ENCODE measurements at regions not wholly inside any gene's neighbourhood (a gene's known extent, or its start where the extent isn't known, plus 50 kb on each side); places are given as distances from the start of the nearest gene placed in this dataset.

DNA sequence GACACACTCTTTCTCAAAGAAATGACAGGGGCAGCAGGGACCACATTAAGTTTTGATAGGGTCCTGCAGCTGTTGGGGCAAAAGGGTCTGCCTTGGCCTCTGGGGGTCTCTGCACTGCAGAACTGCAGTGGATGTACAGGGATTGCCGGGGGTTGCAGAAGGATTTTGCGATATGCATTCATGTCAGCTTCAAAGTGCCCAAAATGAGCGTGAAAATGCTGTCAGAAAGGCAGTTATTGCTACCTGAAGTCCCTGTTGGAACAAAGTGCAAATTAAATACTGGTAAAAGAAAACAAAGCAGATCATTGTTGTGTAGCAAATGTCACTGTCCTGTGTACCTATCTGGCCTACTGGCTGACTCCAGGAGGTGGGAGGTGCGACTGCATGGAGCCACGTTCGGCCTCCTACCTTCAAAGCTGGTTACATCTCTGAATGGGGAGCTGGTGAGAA is 78.8 kb upstream of the MAP4K3 start:
- in situ Hi-C loops (cut with HindIII; ENCODE audit: low pct_unique_long_range_greater_than_20kb, low sequenced_read_pairs), result no loop called here
- Histone ChIP-seq H3K4me1 (ENCODE audit: control insufficient read depth, insufficient read depth, low read length) (no peaks in the 10 kb centered on the region), H3K27ac (ENCODE audit: low read length) (no peak overlapping the region), H3K9me3 (ENCODE audit: control insufficient read depth, insufficient read depth, low read depth, low read length) (no peaks in the 10 kb centered on the region), H3K36me3 (ENCODE audit: control insufficient read depth, insufficient read depth, low read length) (no peaks in the 10 kb centered on the region), H3K27me3 (ENCODE audit: control insufficient read depth, insufficient read depth, low read length) (no peaks in the 10 kb centered on the region), H3K4me3 (ENCODE audit: low read depth in 2 of 2, low read length in 2 of 2) (no peak overlapping the region)
- TF ChIP-seq TCF7L2 (IDR thresholded peaks at IDR 0.05; ENCODE audit: low read depth, low read length) (no peak), REST (IDR thresholded peaks at IDR 0.05; ENCODE audit: insufficient read depth in 1 of 2, low read depth in 2 of 2, low read length in 1 of 2) (no peak), POLR2AphosphoS5 (IDR thresholded peaks at IDR 0.05; ENCODE audit: low read depth, low read length) (no peak), SIN3A (IDR thresholded peaks at IDR 0.05; ENCODE audit: borderline replicate concordance, insufficient read depth, low read depth, low read length) (no peak)
- TF ChIP-seq, protein P1, sequence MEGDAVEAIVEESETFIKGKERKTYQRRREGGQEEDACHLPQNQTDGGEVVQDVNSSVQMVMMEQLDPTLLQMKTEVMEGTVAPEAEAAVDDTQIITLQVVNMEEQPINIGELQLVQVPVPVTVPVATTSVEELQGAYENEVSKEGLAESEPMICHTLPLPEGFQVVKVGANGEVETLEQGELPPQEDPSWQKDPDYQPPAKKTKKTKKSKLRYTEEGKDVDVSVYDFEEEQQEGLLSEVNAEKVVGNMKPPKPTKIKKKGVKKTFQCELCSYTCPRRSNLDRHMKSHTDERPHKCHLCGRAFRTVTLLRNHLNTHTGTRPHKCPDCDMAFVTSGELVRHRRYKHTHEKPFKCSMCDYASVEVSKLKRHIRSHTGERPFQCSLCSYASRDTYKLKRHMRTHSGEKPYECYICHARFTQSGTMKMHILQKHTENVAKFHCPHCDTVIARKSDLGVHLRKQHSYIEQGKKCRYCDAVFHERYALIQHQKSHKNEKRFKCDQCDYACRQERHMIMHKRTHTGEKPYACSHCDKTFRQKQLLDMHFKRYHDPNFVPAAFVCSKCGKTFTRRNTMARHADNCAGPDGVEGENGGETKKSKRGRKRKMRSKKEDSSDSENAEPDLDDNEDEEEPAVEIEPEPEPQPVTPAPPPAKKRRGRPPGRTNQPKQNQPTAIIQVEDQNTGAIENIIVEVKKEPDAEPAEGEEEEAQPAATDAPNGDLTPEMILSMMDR (IDR thresholded peaks at IDR 0.05), result no peak
- ChIA-PET POLR2A (no interaction called here), CTCF (no interaction called here)
- intact Hi-C loops (cut with micrococcal nuclease; ENCODE audit: unreplicated experiment), result no loop called here
- no peak for DNase-seq (ENCODE audit: low read depth, low spot score)
- no peak for ATAC-seq
- BruUV-seq (replicated peaks), result no TSS peak

GRCh38 chr2:39516347-39517101 is 79.4 kb upstream of the MAP4K3 start:
- Histone ChIP-seq H3K27me3 (ENCODE audit: control insufficient read depth, insufficient read depth, low read length) (no peaks in the 10 kb centered on the region), H3K27ac (ENCODE audit: low read length) (no peak overlapping the region), H3K4me1 (ENCODE audit: control insufficient read depth, insufficient read depth, low read length) (no peaks in the 10 kb centered on the region), H3K9me3 (ENCODE audit: control insufficient read depth, insufficient read depth, low read depth, low read length) (0 out of 2 replicates have a peak, but pooled peaks cover 3% of the 10 kb centered on the region), H3K36me3 (ENCODE audit: control insufficient read depth, insufficient read depth, low read length) (no peaks in the 10 kb centered on the region), H3K4me3 (ENCODE audit: low read depth in 2 of 2, low read length in 2 of 2) (no peak overlapping the region)
- no TSS peak for BruUV-seq (replicated peaks)
- ChIA-PET POLR2A (no interaction called here), CTCF (no interaction called here)
- intact Hi-C loops (cut with micrococcal nuclease; ENCODE audit: unreplicated experiment), result no loop called here
- in situ Hi-C loops (cut with HindIII; ENCODE audit: low pct_unique_long_range_greater_than_20kb, low sequenced_read_pairs), result no loop called here
- TF ChIP-seq TCF7L2 (IDR thresholded peaks at IDR 0.05; ENCODE audit: low read depth, low read length) (no peak), SIN3A (IDR thresholded peaks at IDR 0.05; ENCODE audit: borderline replicate concordance, insufficient read depth, low read depth, low read length) (no peak), REST (IDR thresholded peaks at IDR 0.05; ENCODE audit: insufficient read depth in 1 of 2, low read depth in 2 of 2, low read length in 1 of 2) (no peak), POLR2AphosphoS5 (IDR thresholded peaks at IDR 0.05; ENCODE audit: low read depth, low read length) (no peak)
- TF ChIP-seq, protein P1 (IDR thresholded peaks at IDR 0.05), result no peak
- DNase-seq (ENCODE audit: low read depth, low spot score) (no peak), ATAC-seq (no peak)

Measured in Panc1 (cell line).